ENCODE measurements at regions not wholly inside any gene's neighbourhood (a gene's known extent, or its start where the extent isn't known, plus 50 kb on each side); places are given as distances from the start of the nearest gene placed in this dataset.
"Not testable (repeated sequence)": the region's sequence is repeated elsewhere in the genome, so short reads cannot be mapped to it uniquely, and the experiment has no call there.

DNA sequence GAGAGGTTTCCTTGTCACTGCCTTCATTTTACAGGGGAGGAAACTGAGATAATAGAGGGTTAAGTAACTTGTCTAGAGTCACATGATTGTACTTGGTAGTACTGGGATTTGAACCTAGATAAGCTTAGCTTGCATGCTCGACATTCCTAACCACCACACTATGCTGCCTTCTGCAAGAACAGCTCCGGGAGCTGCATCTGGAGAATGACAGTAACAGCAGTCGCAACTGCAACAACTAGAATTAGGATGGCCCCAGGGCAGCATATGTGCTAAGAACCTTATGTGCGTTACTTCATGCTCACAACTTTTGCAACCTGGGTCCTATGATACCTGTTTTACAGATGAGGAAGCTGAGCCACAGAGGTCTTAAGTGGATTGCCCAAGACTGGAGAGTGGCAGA lies 89.5 kb upstream of the LCORL start:
- no peaks in the 10 kb centered on the region for H3K4me1 ChIP-seq (ENCODE audit: control insufficient read depth, insufficient read depth, low read length, poor library complexity, severe bottlenecking)
- H3K36me3 ChIP-seq (ENCODE audit: control insufficient read depth, insufficient read depth, low read length): no peaks in the 10 kb centered on the region
- DNase-seq: no peak
- no peaks in the 10 kb centered on the region for H3K9me3 ChIP-seq (ENCODE audit: control insufficient read depth, low read length)
- peaks cover 4% of the 10 kb centered on the region for H3K27me3 ChIP-seq (replicated peaks; ENCODE audit: control insufficient read depth, insufficient read depth, low read length, poor library complexity, severe bottlenecking)
- H3K27ac ChIP-seq (ENCODE audit: insufficient read depth, low read length, poor library complexity, severe bottlenecking): no peak overlapping the region
- H3K4me3 ChIP-seq (ENCODE audit: insufficient read depth, low read depth, low read length, poor library complexity, severe bottlenecking): no peak overlapping the region

DNA sequence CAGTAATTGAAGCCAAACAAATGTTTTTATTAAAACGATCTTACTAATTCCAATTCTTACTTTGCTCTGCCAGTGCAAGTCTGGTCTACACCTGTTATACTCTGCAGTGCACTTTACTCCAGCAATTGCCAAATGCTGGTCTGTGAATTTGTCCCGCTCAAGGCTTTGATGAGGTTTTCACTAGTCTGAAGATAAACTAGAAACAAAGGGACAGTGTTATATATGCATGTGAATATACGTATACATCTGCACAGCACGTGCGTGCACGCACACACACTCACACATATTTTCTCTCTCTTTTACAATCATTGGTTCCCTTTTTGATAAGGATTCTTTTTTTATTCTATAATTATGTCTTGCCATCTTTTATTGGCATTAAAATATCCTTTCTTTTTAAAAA lies 88.5 kb upstream of the LCORL start:
- Histone ChIP-seq H3K36me3 (ENCODE audit: control insufficient read depth, insufficient read depth, low read length) (no peaks in the 10 kb centered on the region), H3K27ac (ENCODE audit: insufficient read depth, low read length, poor library complexity, severe bottlenecking) (no peak overlapping the region), H3K27me3 (replicated peaks; ENCODE audit: control insufficient read depth, insufficient read depth, low read length, poor library complexity, severe bottlenecking) (peaks cover 4% of the 10 kb centered on the region), H3K4me1 (ENCODE audit: control insufficient read depth, insufficient read depth, low read length, poor library complexity, severe bottlenecking) (no peaks in the 10 kb centered on the region), H3K4me3 (ENCODE audit: insufficient read depth, low read depth, low read length, poor library complexity, severe bottlenecking) (no peak overlapping the region), H3K9me3 (ENCODE audit: control insufficient read depth, low read length) (no peaks in the 10 kb centered on the region)
- no peak for DNase-seq

DNA sequence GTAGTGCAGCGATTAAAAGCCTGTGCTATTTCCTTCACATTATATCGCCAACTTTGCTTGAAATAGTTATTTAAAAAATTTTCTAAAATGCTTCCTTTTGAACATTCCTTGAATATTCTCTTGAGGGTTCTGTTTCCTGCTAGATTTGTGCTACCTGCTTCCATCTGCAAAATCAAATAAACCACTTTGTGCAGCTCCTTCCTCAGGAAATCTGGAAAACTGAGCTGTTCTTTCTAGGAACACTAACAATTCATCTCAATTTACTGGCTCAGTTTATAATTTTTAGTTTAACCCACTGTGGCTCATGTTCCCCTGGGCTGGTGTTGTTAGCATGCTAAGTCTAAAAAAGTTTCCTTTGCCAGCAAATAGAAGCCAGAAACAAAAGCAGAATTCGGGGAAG lies 88.1 kb upstream of the LCORL start:
- no peaks in the 10 kb centered on the region for H3K4me1 ChIP-seq (ENCODE audit: control insufficient read depth, insufficient read depth, low read length, poor library complexity, severe bottlenecking)
- no peak overlapping the region for H3K4me3 ChIP-seq (ENCODE audit: insufficient read depth, low read depth, low read length, poor library complexity, severe bottlenecking)
- no peaks in the 10 kb centered on the region for H3K9me3 ChIP-seq (ENCODE audit: control insufficient read depth, low read length)
- H3K36me3 ChIP-seq (ENCODE audit: control insufficient read depth, insufficient read depth, low read length): no peaks in the 10 kb centered on the region
- DNase-seq: no peak
- H3K27ac ChIP-seq (ENCODE audit: insufficient read depth, low read length, poor library complexity, severe bottlenecking): no peak overlapping the region
- H3K27me3 ChIP-seq (replicated peaks; ENCODE audit: control insufficient read depth, insufficient read depth, low read length, poor library complexity, severe bottlenecking): peaks cover 4% of the 10 kb centered on the region

DNA sequence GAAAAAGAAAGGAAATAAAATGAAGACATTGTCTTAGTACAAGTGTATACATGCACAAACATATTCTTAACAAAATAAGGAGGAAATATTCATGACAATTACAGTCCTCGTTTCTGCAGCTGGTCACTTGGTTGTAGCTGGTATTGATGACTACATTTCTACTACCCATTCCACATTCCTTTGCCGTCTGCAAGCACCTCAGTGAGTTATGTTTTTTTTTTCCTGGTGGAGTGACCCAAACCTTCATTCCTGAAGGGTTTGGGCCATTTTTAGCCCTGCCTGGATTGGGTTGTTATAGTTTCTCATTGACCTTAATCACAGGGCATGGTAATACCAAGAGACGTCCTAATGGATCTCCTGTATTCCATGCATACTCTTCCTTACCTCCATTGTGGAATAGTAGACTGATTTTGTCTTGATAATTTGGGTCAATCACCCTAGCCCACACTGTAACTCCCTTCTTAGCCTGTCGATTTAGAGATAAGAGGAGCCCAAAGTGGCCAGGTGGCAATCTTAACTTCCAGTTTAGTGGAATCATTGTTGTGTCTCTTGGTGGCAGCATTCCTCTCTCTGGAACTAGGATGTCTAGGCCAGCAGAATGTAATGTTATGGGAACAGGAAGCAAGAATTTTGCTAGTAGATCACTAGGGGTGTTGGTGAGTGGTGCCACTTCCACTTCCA lies 86.4 kb upstream of the LCORL start:
- not testable (repeated sequence) for H3K4me3 ChIP-seq (ENCODE audit: insufficient read depth, low read depth, low read length, poor library complexity, severe bottlenecking); H3K27me3 ChIP-seq (replicated peaks; ENCODE audit: control insufficient read depth, insufficient read depth, low read length, poor library complexity, severe bottlenecking); H3K9me3 ChIP-seq (ENCODE audit: control insufficient read depth, low read length); H3K4me1 ChIP-seq (ENCODE audit: control insufficient read depth, insufficient read depth, low read length, poor library complexity, severe bottlenecking); DNase-seq; H3K27ac ChIP-seq (ENCODE audit: insufficient read depth, low read length, poor library complexity, severe bottlenecking); H3K36me3 ChIP-seq (ENCODE audit: control insufficient read depth, insufficient read depth, low read length)

DNA sequence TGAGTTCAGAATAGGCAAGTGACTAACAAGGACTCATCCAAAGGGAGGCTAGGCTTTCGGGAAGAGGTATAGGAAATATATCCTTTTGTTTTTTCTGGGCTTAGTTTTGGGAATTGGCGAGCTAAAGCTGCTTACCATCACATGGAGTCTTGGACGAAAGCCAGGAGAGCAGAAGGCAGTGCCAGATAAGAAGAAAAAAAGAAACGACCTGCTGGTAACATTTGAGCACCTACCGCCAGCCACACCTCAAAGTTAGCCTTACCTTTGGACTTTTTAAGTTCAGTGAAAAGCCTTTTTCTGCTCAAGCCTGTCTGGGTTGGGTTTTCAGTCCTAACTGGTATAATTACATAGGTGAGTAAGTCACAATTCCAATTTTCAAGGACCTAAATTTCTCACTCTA lies 85.1 kb upstream of the LCORL start:
- H3K36me3 ChIP-seq (ENCODE audit: control insufficient read depth, insufficient read depth, low read length): no peaks in the 10 kb centered on the region
- peaks cover 2% of the 10 kb centered on the region for H3K27me3 ChIP-seq (replicated peaks; ENCODE audit: control insufficient read depth, insufficient read depth, low read length, poor library complexity, severe bottlenecking)
- DNase-seq: no peak
- H3K9me3 ChIP-seq (ENCODE audit: control insufficient read depth, low read length): no peaks in the 10 kb centered on the region
- no peak overlapping the region for H3K4me3 ChIP-seq (ENCODE audit: insufficient read depth, low read depth, low read length, poor library complexity, severe bottlenecking)
- no peaks in the 10 kb centered on the region for H3K4me1 ChIP-seq (ENCODE audit: control insufficient read depth, insufficient read depth, low read length, poor library complexity, severe bottlenecking)
- H3K27ac ChIP-seq (ENCODE audit: insufficient read depth, low read length, poor library complexity, severe bottlenecking): no peak overlapping the region

DNA sequence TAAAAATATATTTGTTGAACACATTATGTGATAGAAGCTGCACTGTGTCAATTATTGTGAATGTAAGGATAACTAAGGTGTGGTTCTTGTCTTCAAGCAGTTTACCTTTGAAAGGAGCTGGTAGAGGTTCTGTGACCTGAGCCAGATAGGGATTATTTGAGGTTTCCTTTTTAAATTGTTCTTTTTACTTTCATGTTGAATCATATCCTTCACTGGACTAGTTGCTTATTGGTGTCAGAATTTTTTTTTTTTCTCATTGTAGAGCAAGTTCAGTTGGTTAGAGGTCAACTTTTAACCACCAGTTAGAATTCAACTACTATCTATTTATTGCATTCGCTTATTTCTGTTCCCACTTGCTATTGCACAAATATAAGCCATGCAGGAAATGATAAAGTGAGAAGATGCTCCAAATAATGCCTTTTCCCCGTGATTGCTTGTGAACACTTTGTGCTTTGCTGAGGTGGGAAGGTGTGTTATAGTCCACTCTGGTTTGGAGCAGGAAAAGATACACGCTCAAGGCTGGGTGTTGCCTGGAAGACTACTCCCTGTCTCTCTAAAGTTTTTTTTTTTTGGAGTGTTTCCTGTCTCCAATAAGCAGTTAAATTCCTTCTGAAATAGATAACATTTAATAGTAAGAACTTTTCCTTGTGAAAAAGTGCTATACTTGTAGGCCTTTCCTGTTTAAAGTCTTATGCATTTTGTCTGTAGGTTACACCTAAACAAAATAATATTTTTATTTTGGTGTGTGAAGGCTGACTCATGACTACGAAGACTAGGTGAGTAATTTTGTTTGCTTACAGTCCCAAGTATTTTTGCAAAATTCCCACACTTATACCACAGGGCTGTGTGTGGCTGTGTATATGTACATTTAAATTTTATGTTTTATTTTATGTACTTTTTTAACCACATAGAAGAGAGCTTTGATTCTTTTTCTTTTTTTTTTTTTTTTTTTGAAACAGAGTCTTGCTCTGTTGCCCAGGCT lies 83.8 kb upstream of the LCORL start:
- Histone ChIP-seq H3K4me1 (ENCODE audit: control insufficient read depth, insufficient read depth, low read length, poor library complexity, severe bottlenecking) (no peaks in the 10 kb centered on the region), H3K27me3 (replicated peaks; ENCODE audit: control insufficient read depth, insufficient read depth, low read length, poor library complexity, severe bottlenecking) (no peaks in the 10 kb centered on the region), H3K4me3 (ENCODE audit: insufficient read depth, low read depth, low read length, poor library complexity, severe bottlenecking) (no peak overlapping the region), H3K27ac (ENCODE audit: insufficient read depth, low read length, poor library complexity, severe bottlenecking) (no peak overlapping the region), H3K36me3 (ENCODE audit: control insufficient read depth, insufficient read depth, low read length) (no peaks in the 10 kb centered on the region), H3K9me3 (ENCODE audit: control insufficient read depth, low read length) (no peaks in the 10 kb centered on the region)
- no peak for DNase-seq

DNA sequence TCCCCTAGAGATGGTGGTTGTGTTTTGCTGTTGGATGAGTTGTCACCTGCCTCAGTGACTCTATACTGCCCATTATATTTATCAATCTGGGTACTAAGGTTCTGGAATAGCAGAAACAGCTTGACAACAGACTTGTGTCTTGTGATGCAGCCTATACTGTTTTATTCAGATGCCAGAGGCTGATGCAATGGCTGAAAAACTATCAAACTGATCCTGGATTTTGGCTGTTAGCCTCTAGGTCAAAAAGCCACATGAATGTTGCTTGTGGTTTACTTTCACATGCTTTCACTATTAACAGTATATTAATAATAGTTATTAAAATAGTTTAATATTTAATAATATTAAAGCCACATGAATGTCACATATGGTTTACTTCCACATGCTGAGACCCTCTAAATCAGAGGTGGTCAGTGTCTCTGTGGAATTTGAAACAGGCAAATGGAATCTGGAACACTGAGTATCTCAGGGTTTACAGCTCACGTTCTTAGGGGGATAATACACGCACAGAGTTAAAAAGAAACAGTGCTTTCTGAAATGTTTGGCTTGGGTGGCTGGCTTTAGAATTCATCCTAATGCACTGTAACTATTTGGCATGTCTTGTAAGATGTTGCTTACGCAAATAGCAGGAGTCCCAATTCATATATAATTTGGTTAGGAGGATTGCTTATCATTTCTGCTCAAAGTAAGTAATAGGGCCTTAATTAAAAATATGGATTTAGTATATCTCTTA lies 82.5 kb upstream of the LCORL start:
- H3K4me3 ChIP-seq (ENCODE audit: insufficient read depth, low read depth, low read length, poor library complexity, severe bottlenecking): no peak overlapping the region
- H3K27ac ChIP-seq (ENCODE audit: insufficient read depth, low read length, poor library complexity, severe bottlenecking): no peak overlapping the region
- DNase-seq: no peak
- H3K4me1 ChIP-seq (ENCODE audit: control insufficient read depth, insufficient read depth, low read length, poor library complexity, severe bottlenecking): no peaks in the 10 kb centered on the region
- no peaks in the 10 kb centered on the region for H3K27me3 ChIP-seq (replicated peaks; ENCODE audit: control insufficient read depth, insufficient read depth, low read length, poor library complexity, severe bottlenecking)
- H3K36me3 ChIP-seq (ENCODE audit: control insufficient read depth, insufficient read depth, low read length): no peaks in the 10 kb centered on the region
- H3K9me3 ChIP-seq (ENCODE audit: control insufficient read depth, low read length): no peaks in the 10 kb centered on the region

DNA sequence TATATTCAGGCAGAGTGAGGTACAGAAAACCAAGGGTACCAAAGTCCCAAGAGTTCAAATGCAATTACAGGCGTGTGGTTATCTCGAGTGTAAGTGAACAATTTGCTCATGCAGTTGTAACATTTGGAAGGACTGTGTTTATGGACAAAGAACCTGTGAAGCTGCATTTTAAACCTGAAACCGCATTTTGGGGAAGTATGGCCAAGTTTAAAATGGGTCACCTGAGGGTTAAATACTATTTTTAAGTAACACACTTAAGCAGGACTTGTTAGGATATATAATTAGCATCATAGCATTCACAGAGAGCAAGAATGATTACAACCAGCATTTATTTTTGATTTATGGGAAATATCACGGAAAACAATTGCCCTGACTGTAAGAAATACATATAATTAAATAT lies 79.1 kb upstream of the LCORL start:
- Histone ChIP-seq H3K27ac (ENCODE audit: insufficient read depth, low read length, poor library complexity, severe bottlenecking) (no peak overlapping the region), H3K36me3 (ENCODE audit: control insufficient read depth, insufficient read depth, low read length) (no peaks in the 10 kb centered on the region), H3K9me3 (ENCODE audit: control insufficient read depth, low read length) (no peaks in the 10 kb centered on the region), H3K4me3 (ENCODE audit: insufficient read depth, low read depth, low read length, poor library complexity, severe bottlenecking) (no peak overlapping the region), H3K4me1 (ENCODE audit: control insufficient read depth, insufficient read depth, low read length, poor library complexity, severe bottlenecking) (no peaks in the 10 kb centered on the region), H3K27me3 (replicated peaks; ENCODE audit: control insufficient read depth, insufficient read depth, low read length, poor library complexity, severe bottlenecking) (no peaks in the 10 kb centered on the region)
- DNase-seq: no peak

DNA sequence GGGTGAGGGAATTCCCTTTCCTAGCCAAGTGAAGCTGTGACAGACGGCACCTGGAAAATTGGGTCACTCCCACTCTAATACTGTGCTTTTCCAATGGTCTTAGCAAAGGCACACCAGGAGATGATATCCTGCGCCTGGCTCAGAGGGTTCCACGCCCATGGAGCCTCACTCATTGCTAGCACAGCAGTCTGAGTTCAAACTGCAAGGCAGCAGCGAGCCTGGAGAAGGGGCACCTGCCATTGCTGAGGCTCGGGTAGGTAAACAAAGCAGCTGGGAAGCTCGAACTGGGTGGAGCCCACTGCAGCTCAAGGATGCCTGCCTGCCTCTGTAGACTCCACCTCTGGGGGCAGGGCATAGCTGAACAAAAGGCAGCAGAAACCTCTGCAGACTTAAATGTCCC lies 68.9 kb upstream of the LCORL start:
- H3K27me3 ChIP-seq (replicated peaks; ENCODE audit: control insufficient read depth, insufficient read depth, low read length, poor library complexity, severe bottlenecking); H3K9me3 ChIP-seq (ENCODE audit: control insufficient read depth, low read length); H3K36me3 ChIP-seq (ENCODE audit: control insufficient read depth, insufficient read depth, low read length); H3K27ac ChIP-seq (ENCODE audit: insufficient read depth, low read length, poor library complexity, severe bottlenecking); H3K4me3 ChIP-seq (ENCODE audit: insufficient read depth, low read depth, low read length, poor library complexity, severe bottlenecking); H3K4me1 ChIP-seq (ENCODE audit: control insufficient read depth, insufficient read depth, low read length, poor library complexity, severe bottlenecking); DNase-seq: not testable (repeated sequence)

DNA sequence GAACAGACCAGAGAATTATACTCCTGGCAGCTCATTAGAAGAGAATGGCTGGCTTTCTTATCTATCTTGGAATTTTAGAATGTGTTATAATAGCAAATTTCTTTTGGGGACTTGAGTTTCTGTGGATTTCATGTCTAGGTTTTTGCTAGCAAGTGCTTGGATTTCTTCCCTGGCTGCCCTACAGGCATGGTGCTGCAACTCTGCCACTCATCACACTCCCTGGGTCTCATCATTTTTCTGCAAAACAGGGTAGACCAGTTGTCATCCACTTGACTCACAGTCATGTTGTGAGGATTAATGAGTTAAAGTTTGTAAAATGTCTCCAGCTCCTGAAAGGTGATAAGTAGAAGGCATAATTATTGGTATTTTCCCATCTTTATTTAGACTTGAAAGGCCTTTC lies 60.7 kb upstream of the LCORL start:
- H3K36me3 ChIP-seq (ENCODE audit: control insufficient read depth, insufficient read depth, low read length): no peaks in the 10 kb centered on the region
- DNase-seq: no peak
- no peaks in the 10 kb centered on the region for H3K9me3 ChIP-seq (ENCODE audit: control insufficient read depth, low read length)
- H3K4me1 ChIP-seq (ENCODE audit: control insufficient read depth, insufficient read depth, low read length, poor library complexity, severe bottlenecking): no peaks in the 10 kb centered on the region
- no peak overlapping the region for H3K27ac ChIP-seq (ENCODE audit: insufficient read depth, low read length, poor library complexity, severe bottlenecking)
- H3K27me3 ChIP-seq (replicated peaks; ENCODE audit: control insufficient read depth, insufficient read depth, low read length, poor library complexity, severe bottlenecking): peaks cover 4% of the 10 kb centered on the region
- no peak overlapping the region for H3K4me3 ChIP-seq (ENCODE audit: insufficient read depth, low read depth, low read length, poor library complexity, severe bottlenecking)
